Fibroblast of gingiva (primary cell): ENCODE measurements at regions not wholly inside any gene's neighbourhood (a gene's known extent, or its start where the extent isn't known, plus 50 kb on each side); places are given as distances from the start of the nearest gene placed in this dataset.

Experiments used
- DNase-seq: peaks from one replicate; pipeline ENCODE4 v3.0.0-alpha.2; 2011; ENCODE audit warnings: low read depth

GRCh38 chr2:43107679-43108078 lies 118.7 kb downstream of the ZFP36L2 start:
- DNase-seq = no peak

DNA sequence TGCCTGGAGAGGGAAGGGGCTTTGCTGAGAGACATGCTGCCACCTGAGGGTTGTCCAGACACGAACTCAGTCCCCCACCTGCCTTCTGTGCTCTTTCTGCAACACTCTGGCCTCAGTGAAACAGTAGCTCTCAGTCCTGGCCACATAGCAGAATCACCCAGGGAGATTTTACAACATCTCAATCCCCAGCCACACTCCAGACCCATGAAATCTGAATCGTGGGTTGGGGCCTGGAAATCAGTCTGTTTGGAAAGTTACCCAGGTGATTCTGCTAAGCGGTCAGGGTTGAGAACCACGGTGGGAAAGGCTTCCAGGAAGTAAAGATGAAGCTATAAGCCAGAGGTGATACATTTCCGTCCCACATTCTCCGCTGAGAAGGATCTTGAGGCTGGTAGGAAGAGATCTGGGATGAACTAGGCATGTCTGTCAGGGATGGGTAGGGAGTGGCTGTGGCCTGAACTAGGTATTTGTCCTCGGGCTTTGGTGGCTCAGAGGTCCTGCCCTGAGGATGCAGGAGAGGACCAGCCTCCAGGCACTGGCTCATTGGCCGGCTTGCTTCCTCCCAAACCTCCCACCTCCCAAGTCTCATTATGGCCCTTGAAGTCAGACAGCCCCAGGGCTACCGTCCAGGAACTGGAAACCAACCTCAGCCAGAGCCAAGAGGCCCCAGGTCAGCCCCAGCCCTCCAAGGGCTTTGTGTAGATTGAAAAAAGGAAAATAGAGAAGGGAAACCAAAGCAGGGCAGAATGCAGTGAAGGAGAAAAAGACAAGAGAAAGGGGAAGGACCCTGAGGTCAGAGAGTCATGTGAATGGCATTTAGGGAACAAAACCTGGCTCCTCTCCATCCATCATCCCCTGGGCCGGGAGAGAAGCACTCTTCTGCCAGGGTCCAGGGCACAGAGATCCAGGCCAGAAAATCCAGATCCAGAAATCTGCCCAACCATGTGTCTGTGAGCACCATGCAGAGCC lies 119.6 kb downstream of the ZFP36L2 start:
- DNase-seq = no peak

GRCh38 chr2:43105586-43106558 lies 120.5 kb downstream of the ZFP36L2 start:
- DNase-seq = peak; percentile 42

DNA sequence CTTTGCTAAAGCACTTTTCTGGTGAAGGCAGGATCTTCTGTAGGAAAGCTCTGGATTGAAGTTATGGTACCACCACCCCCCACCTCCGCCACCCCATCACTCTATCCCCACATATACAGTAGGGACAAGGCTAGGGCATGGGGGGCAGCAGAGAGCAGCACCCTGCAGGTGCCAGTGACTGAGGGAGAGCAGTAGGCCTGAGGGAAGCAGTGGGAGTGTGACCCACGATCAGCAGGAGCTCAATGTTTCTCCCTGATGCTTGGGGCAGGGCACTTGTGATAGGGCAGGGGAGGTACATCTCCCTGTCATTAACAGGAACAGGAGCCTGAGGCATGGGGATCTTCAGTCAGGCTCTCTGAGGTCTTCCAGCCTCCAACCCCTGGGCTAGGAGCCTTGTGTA lies 121.6 kb downstream of the ZFP36L2 start:
- DNase-seq = no peak

- no peak for DNase-seq
These were observed 122.3 kb downstream of the ZFP36L2 start for GRCh38 chr2:43104106-43104505.

GRCh38 chr2:43103093-43103404 lies 123.4 kb downstream of the ZFP36L2 start:
- DNase-seq = no peak

GRCh38 chr2:43102366-43103092 lies 123.9 kb downstream of the ZFP36L2 start:
- peak; percentile 68 for DNase-seq

DNA sequence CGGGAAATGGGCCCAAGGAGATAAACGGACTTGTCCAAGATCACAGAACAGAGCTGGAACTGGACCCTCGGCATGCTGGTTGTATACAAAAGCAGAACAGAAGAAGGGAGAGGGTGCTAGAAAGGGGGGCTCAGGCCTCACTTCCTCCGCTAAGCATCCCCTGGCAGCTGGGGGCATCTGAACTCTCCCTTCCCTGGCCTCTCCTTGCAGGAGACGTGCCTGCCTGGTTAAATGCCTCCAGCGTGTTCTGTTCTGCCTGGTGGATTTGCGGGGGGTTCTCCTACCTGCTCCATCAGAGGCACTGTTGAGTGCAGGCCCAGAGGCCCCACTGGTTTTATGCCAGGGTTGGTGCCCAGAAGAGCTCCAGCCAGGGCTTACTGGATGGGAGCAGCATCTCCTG lies 124.7 kb downstream of the ZFP36L2 start:
- no peak for DNase-seq

DNA sequence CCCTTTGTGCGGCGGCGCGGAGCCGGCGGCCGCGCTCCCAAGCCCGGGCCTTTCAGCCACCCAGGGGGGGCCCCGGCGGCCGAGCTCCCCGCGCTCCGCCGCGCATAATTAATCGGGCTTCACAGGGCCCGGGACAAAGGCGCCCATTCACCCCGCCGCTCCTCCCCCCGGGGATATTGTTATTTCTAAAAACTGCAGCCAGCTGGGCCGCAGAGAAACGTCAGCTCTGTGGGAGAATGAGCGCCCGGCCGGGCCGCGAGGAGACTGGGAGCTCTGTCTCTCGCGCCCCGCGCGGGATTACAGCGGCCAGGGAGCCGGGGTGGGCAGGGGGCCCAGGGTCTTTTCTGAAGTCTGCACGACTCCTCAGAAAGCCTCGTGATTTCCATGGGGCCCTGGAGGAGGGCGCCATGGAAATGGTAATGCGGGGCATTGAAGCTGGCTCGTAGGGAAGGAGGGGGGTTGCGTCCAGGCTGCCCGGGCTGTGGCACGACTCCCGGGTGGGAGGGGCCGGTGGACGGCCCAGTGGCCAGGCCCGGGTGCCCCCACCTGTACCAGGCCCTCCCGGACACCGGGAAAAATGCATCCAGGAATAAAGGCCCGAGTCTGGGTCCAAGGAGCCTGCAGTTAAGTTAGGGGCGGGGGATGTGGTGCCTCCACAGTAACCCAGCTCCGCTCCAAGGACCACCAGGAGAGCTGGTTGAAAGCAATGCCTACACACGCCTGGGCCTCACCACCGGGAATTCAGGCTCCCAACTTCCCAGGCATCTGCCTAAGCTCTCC lies 125.3 kb downstream of the ZFP36L2 start:
- peak; percentile 51 for DNase-seq

GRCh38 chr2:43100362-43100882 lies 126.0 kb downstream of the ZFP36L2 start:
- no peak for DNase-seq

DNA sequence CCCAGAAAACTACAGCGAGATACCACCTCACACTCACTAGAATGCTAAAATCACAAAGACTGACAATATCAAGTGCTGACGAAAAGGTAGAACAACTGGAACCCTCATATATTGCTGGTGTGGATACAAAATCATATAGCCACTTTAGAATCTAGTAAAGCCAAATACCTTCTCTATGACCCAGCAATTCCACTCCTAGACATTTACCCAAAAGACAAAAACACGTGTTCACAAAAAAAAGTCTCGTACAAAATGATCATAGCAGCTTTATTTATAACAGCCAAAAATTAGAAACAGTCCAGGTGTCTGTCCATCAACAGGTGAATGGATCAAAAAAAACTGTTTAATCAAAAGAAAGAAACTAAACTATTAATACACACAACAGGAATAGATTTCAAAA lies 126.6 kb downstream of the ZFP36L2 start:
- DNase-seq = no peak

GRCh38 chr2:43098539-43098938 lies 127.9 kb downstream of the ZFP36L2 start:
- no peak for DNase-seq

DNA sequence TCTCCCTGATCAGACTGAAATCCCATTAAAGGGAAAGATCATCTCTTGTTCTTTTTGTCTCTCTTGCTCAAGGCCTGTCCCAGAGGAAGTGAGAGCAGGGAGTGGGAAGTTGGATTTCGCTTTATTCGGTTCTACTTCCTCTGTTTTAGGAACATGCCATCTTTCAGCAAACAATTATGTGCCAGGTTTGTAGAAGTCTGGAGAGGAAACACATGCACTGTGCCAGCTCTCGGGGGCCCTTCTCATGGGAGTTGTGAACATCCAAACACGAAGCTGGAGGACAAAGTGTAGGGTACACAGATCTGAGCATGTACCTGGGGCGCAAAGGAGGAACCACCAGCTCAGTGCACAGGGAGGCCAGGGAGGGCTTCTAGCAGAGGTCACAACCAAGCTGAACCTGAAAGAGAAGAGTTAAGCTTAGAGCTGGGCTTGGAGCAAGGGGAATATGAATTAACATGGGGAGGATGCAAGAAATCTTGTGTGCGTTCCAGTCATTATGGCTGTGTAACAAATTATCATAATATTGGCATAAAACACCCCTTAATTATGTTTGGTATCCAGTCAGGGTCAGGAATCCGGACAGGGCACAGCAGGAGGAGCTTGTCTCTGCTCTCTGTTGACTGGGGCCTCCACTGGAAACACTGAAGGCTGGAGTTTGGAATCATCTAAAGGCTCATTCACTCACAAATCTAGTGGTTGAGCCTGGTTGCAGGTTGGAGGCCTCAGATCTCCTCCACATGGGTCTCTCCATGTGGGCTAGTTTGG lies 128.6 kb downstream of the ZFP36L2 start:
- no peak for DNase-seq

GRCh38 chr2:43095533-43096295 lies 130.7 kb downstream of the ZFP36L2 start:
- DNase-seq = no peak

DNA sequence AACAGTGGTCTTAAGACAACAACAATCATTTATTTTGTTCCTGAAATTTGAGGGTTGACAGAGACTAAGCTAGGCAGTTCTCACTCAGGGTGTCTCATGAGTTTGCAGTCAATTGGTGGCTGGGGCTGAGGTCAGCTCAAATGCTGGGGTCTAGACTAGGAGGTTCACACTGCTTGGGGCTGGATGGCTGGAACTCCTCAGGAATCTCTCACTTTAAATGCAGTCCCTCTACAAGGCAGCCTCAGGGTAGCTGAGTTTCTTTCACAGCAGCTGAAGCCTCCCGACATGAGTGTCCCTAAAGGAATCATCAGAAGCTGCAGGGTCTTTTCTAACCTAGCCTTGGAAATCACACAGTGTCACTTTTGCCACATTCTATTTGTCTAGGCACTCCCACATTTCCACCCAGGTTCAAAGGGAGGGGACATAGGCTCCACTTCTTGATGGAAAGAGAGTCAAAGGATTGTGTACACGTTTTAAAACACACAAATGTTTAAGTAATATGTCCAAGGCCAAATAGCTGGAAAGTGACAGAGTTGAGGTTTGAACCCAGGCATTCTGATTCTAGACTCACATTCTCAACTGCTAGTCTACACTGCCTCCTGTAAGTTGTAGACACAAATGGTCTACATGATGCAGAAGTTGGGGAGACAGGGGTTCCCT lies 133.8 kb downstream of the ZFP36L2 start:
- no peak for DNase-seq

DNA sequence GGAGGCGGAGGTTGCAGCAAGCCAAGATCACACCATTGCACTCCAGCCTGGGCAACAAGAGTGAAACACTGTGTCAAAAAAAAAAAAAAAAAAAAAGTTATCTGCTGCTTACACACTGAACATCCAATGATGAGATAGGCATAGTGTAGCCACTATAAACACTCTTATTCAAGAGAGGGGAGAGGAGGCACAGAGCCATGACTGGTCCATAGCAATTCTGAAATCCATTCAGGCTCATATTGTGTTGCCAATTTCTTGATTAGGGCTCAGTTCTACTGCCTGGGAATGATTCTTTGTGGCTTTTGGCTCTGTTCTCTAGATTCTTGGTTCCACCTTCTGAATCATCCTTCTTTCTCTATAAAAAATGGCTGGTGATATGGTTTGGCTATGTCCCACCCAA lies 136.1 kb downstream of the ZFP36L2 start:
- DNase-seq = no peak

- DNase-seq = peak; percentile 33
These were observed 138.0 kb downstream of the ZFP36L2 start for GRCh38 chr2:43088143-43089073.

DNA sequence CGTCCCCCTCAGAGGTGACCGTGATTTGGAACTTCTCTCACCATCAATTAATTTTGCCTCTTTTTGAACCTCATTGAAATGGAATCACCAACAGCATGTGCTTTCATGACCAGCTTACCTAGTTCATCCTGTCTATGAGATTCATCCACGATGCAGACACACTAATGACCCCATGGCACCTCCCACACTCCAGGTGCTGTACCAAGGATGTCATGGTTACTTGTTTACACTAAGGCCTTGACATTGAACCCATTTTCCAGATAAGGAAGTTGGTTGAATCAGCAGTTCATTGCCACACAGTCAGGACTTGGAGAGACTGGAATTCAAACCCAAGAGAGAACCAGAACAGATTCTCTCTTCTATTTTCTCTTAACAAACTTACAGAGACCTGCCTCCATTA lies 139.0 kb downstream of the ZFP36L2 start:
- DNase-seq = no peak
